HG02970 (cell line): ENCODE measurements at regions not wholly inside any gene's neighbourhood (a gene's known extent, or its start where the extent isn't known, plus 50 kb on each side); places are given as distances from the start of the nearest gene placed in this dataset.

ENCODE experiments used
- ATAC-seq: cut with Tn5 transposase; IDR thresholded peaks from one replicate; pipeline ENCODE4 v1.9.1; 2021; ENCODE audit warnings: mild to moderate bottlenecking, moderate library complexity, moderate number of reproducible peaks; ENCODE audit not compliant: unreplicated experiment, low FRiP score

DNA sequence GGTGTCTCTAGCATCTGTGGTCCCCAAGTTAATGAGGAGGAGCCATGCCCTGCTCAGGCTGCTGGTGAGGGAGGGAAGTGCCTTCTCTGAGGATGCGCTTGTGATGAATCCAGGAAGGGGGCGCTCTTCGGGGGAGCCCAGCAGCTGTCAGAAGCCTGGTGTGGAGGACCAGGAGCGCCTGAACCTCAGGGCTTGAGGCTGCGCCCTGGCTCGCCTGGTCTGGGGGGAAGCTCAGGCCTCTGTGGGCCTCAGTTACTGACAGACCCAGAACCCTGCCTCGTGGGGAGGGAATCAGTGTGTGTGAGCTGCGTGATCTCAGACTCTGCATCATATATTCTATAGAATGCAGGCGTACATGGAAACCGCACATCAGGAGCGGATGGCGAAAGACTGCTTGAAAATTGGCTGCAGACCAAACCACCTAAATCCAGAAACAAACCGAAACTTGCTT lies 126.1 kb downstream of the SEC14L1 start:
- ATAC-seq: no peak

DNA sequence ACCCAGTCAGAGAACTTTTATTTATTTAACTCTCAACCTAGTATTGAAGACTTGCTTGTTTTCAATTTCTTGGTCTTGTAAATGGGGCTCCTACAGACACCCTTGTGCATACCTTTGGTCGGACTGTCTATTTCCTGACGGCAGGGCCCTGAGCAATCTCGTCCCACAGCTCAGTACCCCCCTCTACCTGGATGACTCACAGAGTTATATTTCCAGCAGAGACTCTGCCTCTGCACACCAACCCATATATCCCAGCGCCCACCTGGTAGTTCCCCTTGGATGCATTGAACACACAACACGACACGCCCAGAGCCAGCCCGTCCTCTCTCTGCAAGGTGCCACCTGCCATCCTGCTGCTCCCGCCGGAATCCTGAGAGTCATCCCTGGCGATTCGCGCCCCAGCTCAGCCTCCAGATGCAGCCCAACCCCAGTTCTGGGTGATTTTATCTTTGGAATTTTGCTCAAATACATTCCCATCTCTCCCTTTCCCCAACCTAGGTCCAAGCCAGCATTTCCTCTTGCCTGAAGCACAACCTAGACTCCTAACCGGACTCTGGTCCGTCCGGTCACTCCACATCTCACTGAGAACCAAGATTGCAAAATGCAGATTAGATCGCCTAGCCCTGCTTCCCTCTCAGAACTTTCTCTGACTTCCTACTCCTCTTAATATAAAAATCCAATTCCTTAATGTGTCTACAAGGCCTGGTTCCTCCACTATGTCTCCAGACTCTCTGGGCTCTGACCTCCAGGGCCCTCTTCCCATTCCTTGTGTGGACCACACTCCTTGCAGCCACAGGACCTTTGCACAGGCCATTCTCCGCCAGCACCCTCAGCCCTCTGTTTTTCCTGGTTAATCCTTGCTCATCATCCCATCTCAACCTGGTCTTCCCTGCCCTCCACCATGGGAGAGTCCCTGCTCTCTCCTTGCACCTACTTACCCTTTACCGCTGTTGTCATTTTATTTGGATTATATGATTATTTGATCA lies 129.2 kb downstream of the SEC14L1 start:
- ATAC-seq: no peak

DNA sequence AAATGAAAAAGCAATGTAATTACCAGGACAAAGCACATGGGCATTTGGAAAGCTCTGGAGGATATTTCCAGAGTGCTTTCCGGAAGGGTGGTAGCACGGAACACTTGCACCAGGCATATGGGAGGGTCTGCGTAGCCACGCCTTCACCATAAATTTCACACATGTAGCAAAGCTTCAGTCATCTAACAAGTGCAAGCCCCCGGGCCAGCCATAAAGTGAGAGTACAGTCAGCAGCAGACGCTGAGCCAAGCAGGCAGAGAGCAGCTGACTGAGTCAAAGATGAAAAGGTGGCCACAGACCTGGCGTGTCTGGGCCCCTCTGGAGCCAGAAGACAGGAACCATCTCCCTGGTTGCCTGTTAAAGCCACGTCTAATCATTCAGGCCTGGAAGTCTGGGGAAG lies 130.6 kb downstream of the SEC14L1 start:
- no peak for ATAC-seq

DNA sequence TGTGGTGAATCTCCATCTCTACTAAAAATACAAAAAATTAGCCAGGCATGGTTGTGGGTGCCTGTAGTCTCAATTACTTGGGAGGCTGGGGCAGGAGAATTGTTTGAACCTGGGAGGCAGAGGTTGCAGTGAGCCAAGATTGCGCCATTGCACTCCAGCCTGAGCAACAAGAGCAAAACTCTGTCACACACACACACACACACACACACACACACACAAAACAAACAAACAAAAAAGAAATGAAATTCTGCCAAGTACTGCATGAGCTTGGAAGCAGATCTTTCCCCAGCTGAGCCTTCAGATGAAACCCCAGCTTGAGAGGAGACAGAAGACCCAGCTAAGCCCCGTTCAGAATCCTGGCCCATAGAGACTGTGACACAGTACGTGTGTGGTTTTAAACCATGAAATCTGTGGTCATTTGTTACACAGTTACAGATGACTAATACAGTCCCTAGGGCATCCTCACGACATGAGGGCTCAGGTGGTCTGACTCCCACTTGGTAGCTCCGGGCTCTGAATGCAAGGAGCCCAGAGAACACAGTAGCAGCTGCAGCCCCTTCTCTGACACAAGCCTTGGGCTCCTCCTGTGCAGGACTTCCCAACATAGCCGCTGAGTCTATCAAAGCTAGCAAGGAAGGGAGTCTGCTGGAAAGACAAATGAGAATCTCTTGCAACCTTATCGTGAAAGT lies 132.8 kb downstream of the SEC14L1 start:
- ATAC-seq: no peak

DNA sequence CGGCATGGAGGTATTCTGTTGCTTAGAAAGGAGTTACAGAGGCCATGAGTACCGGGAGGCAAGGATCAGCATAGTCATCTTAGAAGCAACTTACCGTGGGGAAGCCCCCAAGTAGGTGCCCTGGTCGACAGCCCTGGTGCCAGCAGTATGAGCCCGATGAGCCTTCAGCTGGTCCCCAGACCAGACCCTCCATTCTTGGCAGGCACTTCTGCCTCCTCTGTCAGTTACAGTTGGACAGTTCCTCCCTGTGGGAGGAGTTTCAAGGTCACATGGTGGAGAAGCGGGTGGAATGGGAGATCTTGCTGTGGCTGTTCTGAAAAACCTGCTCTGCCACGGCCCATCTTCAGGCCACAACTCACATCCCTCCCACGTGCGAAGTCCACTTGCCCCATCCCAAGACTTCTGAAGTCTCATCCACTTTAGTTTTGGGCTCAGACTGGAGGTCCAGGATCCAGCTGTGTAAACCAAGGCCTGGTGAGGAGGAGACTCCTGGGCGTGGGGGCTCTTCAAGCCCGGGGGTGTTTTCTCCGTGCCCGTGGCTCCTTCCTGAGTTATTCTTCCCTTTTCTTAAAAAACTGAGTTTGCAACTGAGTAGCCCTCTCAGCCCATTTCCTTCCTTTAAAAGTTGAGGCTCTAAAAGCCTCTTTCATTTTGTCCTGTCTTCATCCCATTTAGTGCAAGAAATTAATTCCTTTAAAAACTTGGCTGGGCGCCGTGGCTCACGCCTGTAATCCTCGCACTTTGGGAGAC lies 133.5 kb downstream of the SEC14L1 start:
- ATAC-seq: no peak

DNA sequence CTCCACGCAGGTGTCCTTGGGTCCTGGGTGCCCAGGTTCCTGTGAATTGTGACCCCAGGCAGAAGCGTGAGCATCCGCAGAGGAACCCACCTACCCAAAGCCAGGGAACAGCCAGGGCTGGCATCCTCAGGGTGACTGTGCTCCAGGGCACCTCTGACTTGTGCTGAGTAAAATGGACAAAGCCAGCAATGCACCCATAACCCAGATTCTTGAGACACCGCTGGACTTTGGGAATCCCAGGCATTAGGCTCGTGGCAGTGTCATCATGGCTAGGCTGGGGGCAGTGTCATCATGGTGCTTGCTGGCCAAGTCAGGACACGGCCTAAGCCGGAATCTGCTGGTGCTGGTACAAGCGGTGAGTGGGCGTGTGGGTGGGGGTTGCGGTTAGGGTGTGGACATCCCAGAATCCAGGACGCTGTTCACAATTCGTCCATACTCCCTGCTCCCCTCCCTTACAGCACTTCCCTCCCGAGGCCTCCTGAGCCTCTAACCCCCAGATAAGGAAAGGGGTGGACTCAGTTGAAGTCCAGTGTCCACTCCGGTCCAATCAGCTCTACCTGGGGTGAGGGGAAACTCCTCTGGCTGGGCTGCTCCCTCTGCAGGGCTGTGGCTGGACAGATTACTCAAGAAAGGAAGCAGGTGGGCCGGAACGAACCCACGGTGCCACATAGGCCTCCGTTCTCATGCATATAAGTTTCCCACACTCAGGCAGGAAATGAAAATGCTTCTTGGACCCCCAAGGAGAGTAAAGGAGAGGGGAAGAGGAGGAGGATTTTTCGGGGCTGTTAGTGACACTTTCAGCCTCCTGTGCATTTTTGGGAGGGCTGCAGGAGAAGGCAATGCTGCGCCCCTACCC lies 138.9 kb downstream of the SEC14L1 start:
- ATAC-seq: no peak

DNA sequence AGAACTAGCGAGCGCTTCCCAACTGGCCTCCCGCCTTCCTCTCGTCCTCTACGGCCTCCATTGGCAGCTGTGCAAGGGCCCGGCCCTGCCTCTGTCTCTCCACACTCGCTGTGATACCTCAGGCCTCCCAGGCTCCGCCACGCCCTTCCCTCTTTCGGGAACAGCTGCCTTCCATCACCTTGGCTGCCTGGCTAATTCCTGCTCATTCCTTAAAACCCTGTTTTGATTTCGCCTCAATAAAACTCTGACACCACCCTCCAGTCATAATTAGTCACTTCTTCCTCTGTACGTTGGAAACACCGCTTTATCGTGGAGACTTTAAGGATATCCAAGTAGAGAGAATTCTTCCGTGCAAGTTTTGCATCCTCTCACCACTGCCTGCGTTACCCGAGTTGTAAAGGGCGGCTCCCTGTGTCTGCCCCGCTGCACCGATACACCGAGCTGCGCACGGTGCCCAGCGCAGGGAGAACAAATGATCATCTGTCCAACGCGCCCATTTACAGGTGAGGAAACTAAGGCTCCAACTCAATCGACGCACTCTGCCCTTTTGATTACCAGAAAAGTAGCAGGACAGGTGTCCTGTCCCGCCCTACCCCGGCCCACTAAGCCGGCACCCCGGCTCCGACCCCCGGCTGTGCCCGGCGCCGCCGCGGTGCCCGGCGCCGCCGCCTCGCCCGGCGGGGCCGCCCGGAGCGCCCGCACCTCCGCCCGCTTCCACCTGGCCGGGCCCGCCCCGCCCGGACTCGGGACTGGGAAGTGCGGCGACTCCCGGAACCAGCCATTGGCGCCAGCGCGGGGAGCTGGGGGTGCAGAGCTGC lies 139.7 kb downstream of the SEC14L1 start:
- ATAC-seq: no peak

DNA sequence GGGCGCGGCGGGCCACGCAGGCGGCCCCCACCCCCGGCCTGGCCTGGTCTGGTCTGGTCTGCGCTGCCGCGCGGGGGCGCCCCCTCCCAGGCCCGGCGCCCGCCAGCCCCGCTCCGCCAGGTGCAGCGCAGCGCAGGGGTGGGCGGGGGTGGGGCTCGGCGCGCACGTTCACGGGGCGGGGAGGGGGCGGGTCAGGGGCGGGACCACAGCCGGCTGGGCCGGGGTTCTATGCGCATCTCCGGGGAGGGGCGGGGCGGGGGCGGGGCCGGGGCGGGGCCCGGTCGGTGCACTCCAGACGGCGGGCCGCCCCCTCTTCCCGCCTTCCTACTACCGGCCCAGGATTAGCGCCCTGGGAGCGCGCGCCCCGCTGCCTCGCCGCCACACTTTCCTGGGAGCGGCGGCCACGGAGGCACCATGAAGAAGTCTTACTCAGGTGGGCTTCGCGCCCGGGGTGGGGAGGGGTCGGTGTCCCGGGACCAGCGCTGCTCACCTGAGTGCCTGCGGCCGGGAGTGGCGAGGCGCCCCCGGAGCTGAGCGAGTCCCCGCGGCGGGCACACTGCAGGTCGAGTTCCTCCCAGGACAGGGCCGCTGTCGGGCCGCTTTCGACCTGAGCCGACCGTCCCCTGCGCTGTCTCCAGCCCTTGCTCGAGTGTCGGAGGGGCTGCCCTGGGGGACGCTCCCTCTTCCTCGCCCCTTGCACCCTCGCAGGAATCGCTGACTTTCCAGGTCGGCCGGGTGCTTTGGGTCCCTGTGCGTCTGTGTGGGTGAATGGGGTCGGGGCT lies 140.5 kb downstream of the SEC14L1 start:
- ATAC-seq: peak; percentile 88

DNA sequence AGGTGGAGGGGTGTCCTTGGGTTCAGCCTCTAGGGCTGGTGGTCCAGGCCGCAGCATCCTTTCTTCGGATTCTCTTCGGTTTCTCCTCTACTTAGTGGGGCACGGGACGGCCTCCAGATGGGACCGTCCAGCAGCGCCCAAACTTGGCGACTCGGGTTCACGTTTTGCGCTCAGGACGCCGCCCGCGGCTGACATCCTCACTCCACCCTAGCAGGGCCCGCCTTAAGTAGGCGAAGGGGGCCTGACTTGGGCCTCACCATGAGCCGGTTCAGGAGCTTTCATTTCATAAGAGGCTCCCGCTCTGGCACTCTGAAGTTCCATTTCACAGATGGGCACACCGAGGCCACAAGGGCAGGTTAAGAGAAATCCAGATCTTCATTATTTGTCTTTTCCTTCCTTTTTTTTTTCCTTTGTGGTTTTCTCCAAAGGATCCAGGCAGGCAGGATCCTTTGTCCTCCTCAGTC lies 141.2 kb downstream of the SEC14L1 start:
- ATAC-seq: no peak

DNA sequence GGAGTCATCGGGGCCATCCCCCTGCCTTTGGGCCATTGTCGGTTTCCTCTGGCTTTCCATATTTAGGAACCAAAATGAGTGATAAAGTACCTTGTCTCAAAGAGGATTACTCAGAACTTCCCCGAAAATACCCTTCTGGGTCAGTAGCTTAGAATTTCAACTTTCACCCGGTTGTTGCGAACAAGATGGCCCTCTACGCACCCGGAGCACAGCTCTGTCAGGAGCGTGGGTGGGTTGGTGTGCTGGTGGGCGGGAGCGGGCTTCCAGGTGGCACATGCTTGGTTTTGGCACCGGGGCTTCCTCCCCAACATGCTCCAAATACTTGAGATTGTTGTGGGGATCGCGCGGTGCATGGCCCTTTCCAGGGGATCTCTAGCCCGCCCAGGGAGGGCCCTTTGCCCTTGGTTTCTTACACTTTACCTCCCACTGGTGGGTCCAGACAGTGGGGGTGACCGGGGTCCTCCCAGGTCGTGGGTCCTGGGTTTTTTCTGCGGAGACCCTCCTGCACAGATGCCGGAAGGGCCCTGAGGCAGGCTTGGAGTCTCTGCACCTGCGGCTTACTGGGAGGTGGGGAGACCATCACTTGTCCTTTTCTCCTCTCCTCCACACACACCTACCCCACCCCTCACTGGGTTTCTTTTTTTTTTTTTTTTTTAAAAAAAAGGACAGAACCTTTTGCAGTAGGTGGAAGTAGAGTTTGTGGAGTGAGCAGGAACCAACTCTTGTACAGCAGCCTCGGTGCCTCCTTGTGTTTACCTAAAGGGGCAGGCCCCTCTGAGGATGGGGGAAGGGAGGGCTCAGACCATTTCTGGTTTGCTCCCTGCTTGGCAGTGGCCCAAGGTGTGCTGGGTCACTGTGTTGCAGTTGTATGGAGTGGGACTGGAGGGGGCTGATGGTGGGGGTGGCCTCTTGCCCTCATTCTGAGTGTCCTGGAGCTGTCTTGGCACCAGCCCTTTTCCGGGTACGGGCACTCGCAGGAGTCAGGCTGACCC lies 142.1 kb downstream of the SEC14L1 start:
- no peak for ATAC-seq

DNA sequence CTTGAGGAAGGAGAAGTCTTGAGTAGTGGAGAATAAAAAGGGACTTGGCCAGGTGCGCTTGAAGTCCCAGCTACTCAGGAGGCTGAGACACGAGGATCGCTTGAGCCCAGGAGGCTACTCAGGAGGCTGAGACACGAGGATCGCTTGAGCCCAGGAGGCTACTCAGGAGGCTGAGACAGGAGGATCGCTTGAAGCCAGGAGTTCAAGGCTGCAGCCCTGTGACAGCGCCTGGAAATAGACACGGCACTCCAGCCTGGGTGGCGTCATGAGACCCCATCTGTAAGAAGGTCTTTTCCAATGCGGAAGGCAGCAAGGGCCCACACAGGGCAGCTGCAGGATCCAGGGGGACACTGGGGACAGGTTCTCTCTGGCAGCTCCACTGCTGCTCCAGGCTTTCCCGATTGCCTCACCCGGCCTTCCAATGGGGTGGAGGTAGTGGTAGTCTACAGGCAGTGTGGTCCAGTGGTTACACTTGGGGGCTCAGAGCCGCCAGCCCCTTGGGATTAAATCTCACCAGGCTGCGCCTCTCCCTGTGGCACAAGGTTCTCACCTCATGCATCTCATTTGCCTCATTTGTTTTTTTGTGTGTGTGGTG lies 143.4 kb downstream of the SEC14L1 start:
- no peak for ATAC-seq

DNA sequence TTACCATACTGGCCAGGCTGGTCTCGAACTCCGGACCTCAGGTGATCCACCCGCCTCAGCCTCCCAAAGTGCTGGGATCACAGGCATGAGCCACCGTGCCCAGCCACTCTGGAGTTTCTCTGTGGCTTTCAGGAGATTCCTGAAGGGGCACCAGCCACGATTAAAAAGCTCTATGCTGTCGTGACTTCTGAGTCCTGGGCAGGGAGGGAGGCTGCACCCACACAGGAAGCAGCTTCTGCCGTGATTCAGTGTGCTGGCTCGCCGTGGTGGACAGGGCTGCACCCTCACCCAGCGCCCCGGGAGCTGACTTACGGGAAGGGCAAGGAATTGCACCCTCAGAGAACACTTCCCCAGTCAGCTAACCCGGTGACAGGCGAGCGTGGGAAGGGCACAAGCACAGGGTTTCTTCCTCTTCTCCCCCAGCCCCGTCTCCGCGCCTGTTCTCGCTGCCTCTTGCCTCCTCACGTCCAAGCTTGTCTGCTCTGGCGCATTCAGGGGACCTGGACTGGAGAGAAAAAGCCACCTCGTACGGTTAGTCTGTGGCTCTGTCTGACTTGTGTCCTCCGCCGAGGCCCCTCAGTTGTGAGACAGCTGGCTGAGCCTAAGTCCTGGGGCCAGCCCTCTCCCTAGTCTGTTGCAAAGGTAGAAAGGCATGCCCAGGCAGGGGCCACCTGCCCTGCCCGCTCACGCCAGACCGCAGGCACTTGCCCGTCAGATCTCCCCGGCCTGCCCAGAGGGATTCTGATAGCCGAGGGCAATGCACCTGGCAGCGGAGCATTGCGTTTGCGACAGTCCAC lies 145.0 kb downstream of the SEC14L1 start:
- no peak for ATAC-seq

DNA sequence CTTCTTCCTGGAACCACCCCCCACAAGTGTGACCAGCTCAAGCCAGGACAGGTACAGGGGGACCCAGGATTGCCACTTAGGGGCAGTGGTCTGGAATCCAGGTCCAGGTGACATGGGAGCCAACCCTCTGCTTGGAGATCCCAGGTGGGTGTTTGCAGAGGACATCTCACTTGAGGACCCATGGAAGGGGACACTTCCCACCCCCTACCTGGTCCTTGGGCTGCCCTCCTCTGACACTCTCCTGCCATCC lies 145.5 kb downstream of the SEC14L1 start:
- no peak for ATAC-seq

DNA sequence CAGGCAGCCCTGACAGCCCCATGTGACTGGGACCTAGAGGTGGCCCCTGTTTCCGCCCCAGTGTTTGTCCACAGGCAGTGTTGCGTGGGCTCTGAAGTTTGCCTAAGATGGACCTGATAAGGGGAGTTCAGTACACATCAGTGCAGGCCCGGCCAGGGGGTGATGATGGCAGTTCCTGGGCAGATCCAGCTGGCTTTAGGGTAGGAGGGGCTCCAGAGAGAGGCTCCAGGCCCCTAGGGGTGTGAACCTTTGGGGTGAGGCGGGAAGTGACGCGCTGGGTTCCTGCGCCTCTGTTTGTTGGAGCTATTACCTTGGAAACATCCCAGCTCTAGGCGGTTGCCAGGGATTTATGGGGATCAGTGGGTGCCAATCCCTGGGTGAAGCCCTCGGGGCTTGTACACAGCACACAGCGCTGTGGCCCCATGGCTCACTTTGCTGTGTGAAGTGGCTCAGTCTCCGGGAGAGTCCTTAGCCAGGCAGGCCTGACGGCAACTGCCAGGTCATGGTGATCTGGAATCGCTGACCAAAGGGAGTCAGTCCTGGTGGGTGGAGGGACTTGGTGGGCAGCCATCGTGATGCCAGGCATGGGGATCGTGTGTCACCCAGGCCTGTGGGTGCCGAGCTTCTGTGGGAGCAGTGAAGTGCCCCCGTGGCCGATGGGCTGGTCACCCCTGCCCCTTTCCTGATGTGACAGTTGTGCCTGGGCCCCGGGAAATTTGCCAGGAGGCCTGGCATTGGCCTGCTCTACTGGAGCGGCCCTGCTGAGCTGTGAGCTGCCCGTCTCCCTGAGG lies 146.1 kb downstream of the SEC14L1 start:
- ATAC-seq: no peak

DNA sequence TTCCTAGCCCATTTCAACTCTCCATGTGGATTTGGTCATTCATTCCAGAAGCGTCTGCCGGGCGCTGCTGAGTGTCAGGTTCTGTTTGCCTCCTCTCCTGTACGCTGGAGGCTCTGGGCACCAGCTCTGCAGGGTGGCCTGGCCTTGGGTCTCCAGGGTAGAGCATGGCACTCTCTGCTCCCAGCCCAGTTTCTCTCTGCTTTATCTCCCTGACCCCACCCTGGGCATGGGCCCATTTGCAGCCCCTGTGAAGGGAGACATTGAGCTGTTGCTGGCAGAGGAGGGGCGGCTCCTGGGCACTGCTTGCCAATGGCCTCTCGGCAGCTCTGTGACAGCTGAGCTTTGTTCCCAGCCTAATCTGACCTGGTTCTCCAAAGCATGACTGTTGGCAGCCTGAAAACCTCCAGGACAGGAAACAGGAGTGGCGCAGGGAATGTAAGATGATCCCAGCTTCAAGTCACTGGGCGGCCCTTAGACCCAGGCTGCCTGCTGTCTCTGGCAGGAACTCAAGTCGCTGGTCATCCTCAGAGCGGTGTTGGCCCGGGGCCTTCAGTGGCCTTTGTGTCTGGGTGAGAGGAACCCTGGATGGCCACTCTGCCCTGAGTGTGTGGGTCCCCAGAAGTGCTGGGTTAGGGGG lies 146.8 kb downstream of the SEC14L1 start:
- ATAC-seq: no peak
